Neuronal stem cell (in vitro differentiated cells): ENCODE measurements at regions not wholly inside any gene's neighbourhood (a gene's known extent, or its start where the extent isn't known, plus 50 kb on each side); places are given as distances from the start of the nearest gene placed in this dataset.

ENCODE experiments used
- DNase-seq: peaks from one replicate; pipeline ENCODE4 v3.0.0-alpha.2; 2013; ENCODE audit warnings: low spot score
- H2AFZ ChIP-seq: one replicate; pipeline ENCODE4 v1.6.1; 2013; ENCODE audit warnings: mild to moderate bottlenecking, low read length, inconsistent platforms
- H2AK5ac ChIP-seq: 2 replicates; pipeline ENCODE4 v1.6.1; 2013; ENCODE audit warnings: low read depth, mild to moderate bottlenecking, inconsistent platforms, low read length, moderate library complexity, mixed read lengths
- H2BK120ac ChIP-seq: 2 replicates; pipeline ENCODE4 v1.6.1; 2013; ENCODE audit warnings: low read depth, mild to moderate bottlenecking, inconsistent platforms, low read length, moderate library complexity, mixed read lengths
- H2BK12ac ChIP-seq: one replicate; pipeline ENCODE4 v1.6.1; 2013; ENCODE audit warnings: low read length, inconsistent platforms
- H2BK15ac ChIP-seq: 2 replicates; pipeline ENCODE4 v1.6.1; 2013; ENCODE audit warnings: mild to moderate bottlenecking, low read length, inconsistent platforms, mixed read lengths
- H2BK5ac ChIP-seq: one replicate; pipeline ENCODE4 v1.6.1; 2013; ENCODE audit warnings: inconsistent platforms, mild to moderate bottlenecking, low read length, moderate library complexity
- H3K14ac ChIP-seq: one replicate; pipeline ENCODE4 v1.6.1; 2013; ENCODE audit warnings: low read length, inconsistent platforms
- H3K18ac ChIP-seq: 2 replicates; pipeline ENCODE4 v1.6.1; 2013; ENCODE audit warnings: low read length, inconsistent platforms
- H3K23ac ChIP-seq: 2 replicates; pipeline ENCODE4 v1.6.1; 2013; ENCODE audit warnings: low read depth, mild to moderate bottlenecking, mixed read lengths, low read length, inconsistent platforms; ENCODE audit not compliant: poor library complexity
- H3K27ac ChIP-seq: replicated peaks from 3 replicates; pipeline ENCODE4 v1.5.1; 2013; ENCODE audit warnings: low read length, inconsistent platforms
- H3K27me3 ChIP-seq, 3 experiments: 2 replicates each; pipeline ENCODE4 v1.6.1; 2013; ENCODE audit warnings: low read length in 3 of 3, mild to moderate bottlenecking in 2 of 3, inconsistent platforms in 1 of 3, low read depth in 1 of 3, mixed read lengths in 1 of 3, moderate library complexity in 1 of 3; ENCODE audit not compliant: control insufficient read depth in 3 of 3, insufficient read depth in 3 of 3
- H3K36me3 ChIP-seq, 2 donors: replicated peaks in 1 of 2; 2 replicates each; pipeline ENCODE4 v1.6.1; 2013; ENCODE audit warnings: low read length in 2 of 2; ENCODE audit not compliant: control insufficient read depth in 2 of 2, insufficient read depth in 2 of 2
- H3K4ac ChIP-seq: 2 replicates; pipeline ENCODE4 v1.6.1; 2013; ENCODE audit warnings: inconsistent platforms, mild to moderate bottlenecking, low read length, moderate library complexity
- H3K4me1 ChIP-seq, 2 donors: 1 replicate in 1 of 2; 2 replicates in 1 of 2; pipeline ENCODE4 v1.6.1; 2013; ENCODE audit warnings: low read length in 2 of 2, low read depth in 1 of 2; ENCODE audit not compliant: control insufficient read depth in 2 of 2, insufficient read depth in 1 of 2
- H3K4me2 ChIP-seq: one replicate; pipeline ENCODE4 v1.6.1; 2013; ENCODE audit warnings: mild to moderate bottlenecking, low read length, inconsistent platforms; ENCODE audit not compliant: insufficient read depth, poor library complexity, severe bottlenecking
- H3K4me3 ChIP-seq, 2 donors: 2 replicates each; pipeline ENCODE4 v1.5.1; 2013; ENCODE audit warnings: low read length in 2 of 2, mild to moderate bottlenecking in 2 of 2, inconsistent platforms in 1 of 2, moderate library complexity in 1 of 2
- H3K79me1 ChIP-seq: one replicate; pipeline ENCODE4 v1.6.1; 2013; ENCODE audit warnings: low read depth, mild to moderate bottlenecking, inconsistent platforms, low read length, moderate library complexity
- H3K9ac ChIP-seq: one replicate; pipeline ENCODE4 v1.6.1; 2013; ENCODE audit warnings: mild to moderate bottlenecking, low read depth, low read length, inconsistent platforms; ENCODE audit not compliant: poor library complexity
- H3K9me3 ChIP-seq, 2 donors: replicated peaks in 1 of 2; 2 replicates each; pipeline versions ENCODE3 to v1.6.1; 2013; ENCODE audit warnings: low read length in 2 of 2, mild to moderate bottlenecking in 2 of 2, inconsistent platforms in 1 of 2, low read depth in 1 of 2, mixed read lengths in 1 of 2, moderate library complexity in 1 of 2; ENCODE audit not compliant: control insufficient read depth in 2 of 2, insufficient read depth in 1 of 2
- H4K8ac ChIP-seq: one replicate; pipeline ENCODE4 v1.6.1; 2013; ENCODE audit warnings: low read depth, mild to moderate bottlenecking, inconsistent platforms, low read length, moderate library complexity
- H4K91ac ChIP-seq: one replicate; pipeline ENCODE4 v1.6.1; 2013; ENCODE audit warnings: low read length, low read depth, mild to moderate bottlenecking, inconsistent platforms; ENCODE audit not compliant: poor library complexity
- WGBS, 2 donors: extraction: QIAGEN DNeasy Blood & Tissue Kit; methylation state at CpG; one replicate each; pipeline ENCODE4 v1.1.7; 2013; ENCODE audit warnings: missing lambda C conversion rate in 2 of 2, mixed read lengths in 1 of 2; ENCODE audit not compliant: insufficient read length in 2 of 2, insufficient replicate concordance in 1 of 2; ENCODE audit errors: extremely low coverage in 2 of 2; 5-methylcytosine and 5-hydroxymethylcytosine counted together

DNA sequence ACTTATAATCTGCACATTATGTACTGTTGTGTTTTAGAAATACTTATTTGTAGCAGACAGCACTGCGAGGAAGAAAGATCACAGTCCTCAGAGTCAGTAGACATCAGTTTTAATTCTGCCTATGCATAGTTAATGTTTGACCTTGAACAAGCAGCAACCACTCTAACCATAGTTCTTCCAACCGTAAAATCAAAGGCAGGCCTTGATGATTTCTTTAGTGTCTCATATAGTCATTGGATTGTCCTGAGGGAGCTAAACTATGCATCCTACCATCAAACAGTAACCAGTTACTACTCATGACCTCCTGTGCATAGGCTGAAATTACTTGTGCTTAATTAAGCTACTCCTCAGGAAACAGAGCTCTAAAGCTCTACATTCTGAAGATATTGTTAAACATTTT is 294.8 kb upstream of the STXBP5 start:
- WGBS, 2 donors, result no CpG with 5 or more reads among the region's 2 CpGs
- no peak overlapping the region for H3K4me3 ChIP-seq
- no peaks in the 10 kb centered on the region for H3K27me3 ChIP-seq
- no peak overlapping the region for H2BK120ac ChIP-seq
- no peak overlapping the region for H3K4me2 ChIP-seq
- H3K27ac ChIP-seq, result no peak overlapping the region
- no peak overlapping the region for H3K14ac ChIP-seq
- H3K4me1 ChIP-seq, result peaks cover 10 to 12% of the 10 kb centered on the region in 2 donors
- no peak overlapping the region for H4K91ac ChIP-seq
- no peak for DNase-seq
- no peak overlapping the region for H3K9ac ChIP-seq
- H4K8ac ChIP-seq, result no peak overlapping the region
- H2BK12ac ChIP-seq, result no peak overlapping the region
- no peaks in the 10 kb centered on the region for H3K36me3 ChIP-seq
- no peaks in the 10 kb centered on the region for H3K79me1 ChIP-seq
- H2AK5ac ChIP-seq, result no peak overlapping the region
- H2AFZ ChIP-seq, result no peak overlapping the region
- no peak overlapping the region for H2BK5ac ChIP-seq
- H3K9me3 ChIP-seq, result no peaks in the 10 kb centered on the region
- H2BK15ac ChIP-seq, result no peak overlapping the region
- H3K23ac ChIP-seq, result no peak overlapping the region
- no peak overlapping the region for H3K18ac ChIP-seq
- H3K4ac ChIP-seq, result no peak overlapping the region

DNA sequence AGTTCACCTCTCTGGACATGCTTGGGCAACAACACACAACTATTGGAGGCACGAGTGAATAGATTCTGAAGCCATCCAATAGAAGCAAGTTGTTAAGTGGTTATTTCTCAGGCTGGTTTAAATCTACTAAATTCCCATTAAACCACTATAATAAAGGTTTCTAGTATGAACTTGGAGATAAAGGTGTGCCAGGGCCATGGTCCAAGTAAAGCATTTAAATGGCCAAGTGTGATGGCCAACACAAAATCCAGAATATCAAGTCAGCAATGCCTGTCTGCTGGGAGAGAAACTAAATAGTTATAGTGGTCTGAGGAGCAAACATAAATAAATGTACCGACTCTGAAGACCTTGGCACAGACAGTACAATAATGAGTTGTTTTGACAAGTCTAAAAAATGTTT is 294.3 kb upstream of the STXBP5 start:
- Histone ChIP-seq H3K4me1 (peaks cover 12% of the 10 kb centered on the region in 2 donors), H3K23ac (no peak overlapping the region), H3K36me3 (no peaks in the 10 kb centered on the region), H3K4me2 (no peak overlapping the region), H3K9me3 (no peaks in the 10 kb centered on the region), H3K14ac (no peak overlapping the region), H3K27me3 (no peaks in the 10 kb centered on the region), H3K9ac (no peak overlapping the region), H2BK5ac (no peak overlapping the region), H3K4me3 (no peak overlapping the region), H4K91ac (no peak overlapping the region), H3K18ac (no peak overlapping the region), H3K4ac (no peak overlapping the region), H2BK15ac (no peak overlapping the region), H3K27ac (no peak overlapping the region), H2BK12ac (no peak overlapping the region), H3K79me1 (no peaks in the 10 kb centered on the region), H2AK5ac (no peak overlapping the region), H2BK120ac (no peak overlapping the region), H2AFZ (no peak overlapping the region), H4K8ac (no peak overlapping the region)
- DNase-seq, result no peak
- WGBS, 2 donors, result no CpG with 5 or more reads among the region's 2 CpGs

DNA sequence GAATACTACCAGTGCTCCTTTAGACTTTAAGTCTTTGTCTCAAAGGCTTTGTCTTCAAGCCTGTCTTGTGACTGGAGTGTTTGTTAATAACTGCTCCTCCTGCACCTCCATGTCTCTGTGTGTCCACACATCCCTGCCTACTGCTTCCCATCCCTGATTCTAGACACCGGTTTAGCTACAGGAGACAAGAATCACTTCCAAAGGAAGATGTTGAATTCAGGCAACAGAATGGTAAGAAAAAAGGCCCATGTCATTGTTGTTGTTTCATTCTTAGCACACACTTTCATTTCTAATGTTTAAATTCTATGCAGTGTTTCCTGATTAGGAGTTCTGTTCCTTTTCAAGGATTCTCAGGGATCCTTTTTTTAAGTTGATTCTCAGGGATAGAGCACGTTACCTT is 293.6 kb upstream of the STXBP5 start:
- Histone ChIP-seq H3K27me3 (no peaks in the 10 kb centered on the region), H3K27ac (no peak overlapping the region), H2BK12ac (no peak overlapping the region), H3K14ac (no peak overlapping the region), H2BK5ac (no peak overlapping the region), H3K4me2 (no peak overlapping the region), H3K18ac (no peak overlapping the region), H3K36me3 (no peaks in the 10 kb centered on the region), H3K23ac (no peak overlapping the region), H3K9ac (no peak overlapping the region), H3K9me3 (no peaks in the 10 kb centered on the region), H4K8ac (no peak overlapping the region), H2AFZ (peak overlapping the region; percentile 74), H3K4me1 (peaks cover 12 to 15% of the 10 kb centered on the region in 2 donors), H2BK15ac (no peak overlapping the region), H2BK120ac (no peak overlapping the region), H4K91ac (no peak overlapping the region), H3K79me1 (no peaks in the 10 kb centered on the region), H3K4ac (no peak overlapping the region), H2AK5ac (no peak overlapping the region), H3K4me3 (no peak overlapping the region)
- no peak for DNase-seq
- no CpG with 5 or more reads among the region's 2 CpGs for WGBS, 2 donors

DNA sequence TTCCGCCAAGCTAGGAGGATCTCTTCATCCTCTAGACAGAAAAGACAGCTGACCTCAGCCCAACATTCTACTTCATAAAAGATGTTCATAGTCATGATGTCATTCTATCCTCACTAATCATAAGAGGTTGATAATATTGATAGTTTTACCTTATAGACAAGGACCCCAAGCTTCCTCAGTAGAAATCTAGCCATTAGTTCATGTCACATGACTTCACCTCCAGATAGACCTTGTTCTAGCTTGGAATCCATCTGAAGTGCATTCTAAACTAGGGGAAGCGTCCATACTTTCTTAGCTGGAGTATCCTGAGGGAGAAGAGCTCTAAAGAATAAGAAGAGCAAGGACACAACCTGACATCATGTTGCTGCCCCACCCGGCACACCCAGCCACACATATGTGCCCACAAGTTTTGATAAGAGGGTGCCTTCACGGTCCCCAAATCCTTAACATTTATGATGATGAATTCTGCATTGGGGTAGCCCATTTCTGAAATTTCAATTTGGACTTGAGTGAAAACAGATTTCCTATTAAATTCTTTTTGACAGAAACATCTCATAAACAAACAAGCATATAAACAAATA is 292.5 kb upstream of the STXBP5 start:
- Histone ChIP-seq H3K4ac (no peak overlapping the region), H2BK15ac (no peak overlapping the region), H3K4me1 (peaks cover 12 to 15% of the 10 kb centered on the region in 2 donors), H3K9ac (no peak overlapping the region), H3K9me3 (no peaks in the 10 kb centered on the region), H2AFZ (no peak overlapping the region), H3K36me3 (no peaks in the 10 kb centered on the region), H3K4me3 (no peak overlapping the region), H4K8ac (no peak overlapping the region), H2BK12ac (no peak overlapping the region), H2BK120ac (no peak overlapping the region), H3K79me1 (no peaks in the 10 kb centered on the region), H4K91ac (no peak overlapping the region), H3K4me2 (no peak overlapping the region), H3K27ac (no peak overlapping the region), H3K27me3 (no peaks in the 10 kb centered on the region), H3K18ac (no peak overlapping the region), H3K14ac (no peak overlapping the region), H2AK5ac (no peak overlapping the region), H3K23ac (no peak overlapping the region), H2BK5ac (no peak overlapping the region)
- WGBS, 2 donors, result no CpG with 5 or more reads among the region's 4 CpGs
- DNase-seq, result no peak
